ENCODE measurements at regions not wholly inside any gene's neighbourhood (a gene's known extent, or its start where the extent isn't known, plus 50 kb on each side); places are given as distances from the start of the nearest gene placed in this dataset.

DNA sequence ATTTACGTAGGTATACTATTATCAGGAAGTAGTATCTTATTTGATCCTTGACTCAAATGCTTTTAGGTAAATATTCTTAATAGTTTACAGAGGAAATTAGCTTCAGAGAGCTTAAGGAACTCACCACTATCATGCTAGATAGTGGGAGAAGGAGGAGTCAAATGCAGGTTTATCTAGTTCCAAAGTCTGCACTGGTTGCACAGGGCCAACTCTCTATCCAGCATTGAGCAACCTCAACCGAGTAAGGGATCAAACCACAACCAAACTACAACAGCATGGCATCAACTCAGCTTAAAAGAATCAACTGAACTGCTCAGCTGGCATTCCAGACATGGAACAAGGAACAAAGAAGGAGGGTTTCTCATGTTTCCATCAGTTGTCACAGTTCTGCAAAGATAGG, 306.0 kb downstream of the MAF start (continued):
- TF ChIP-seq, protein P1, sequence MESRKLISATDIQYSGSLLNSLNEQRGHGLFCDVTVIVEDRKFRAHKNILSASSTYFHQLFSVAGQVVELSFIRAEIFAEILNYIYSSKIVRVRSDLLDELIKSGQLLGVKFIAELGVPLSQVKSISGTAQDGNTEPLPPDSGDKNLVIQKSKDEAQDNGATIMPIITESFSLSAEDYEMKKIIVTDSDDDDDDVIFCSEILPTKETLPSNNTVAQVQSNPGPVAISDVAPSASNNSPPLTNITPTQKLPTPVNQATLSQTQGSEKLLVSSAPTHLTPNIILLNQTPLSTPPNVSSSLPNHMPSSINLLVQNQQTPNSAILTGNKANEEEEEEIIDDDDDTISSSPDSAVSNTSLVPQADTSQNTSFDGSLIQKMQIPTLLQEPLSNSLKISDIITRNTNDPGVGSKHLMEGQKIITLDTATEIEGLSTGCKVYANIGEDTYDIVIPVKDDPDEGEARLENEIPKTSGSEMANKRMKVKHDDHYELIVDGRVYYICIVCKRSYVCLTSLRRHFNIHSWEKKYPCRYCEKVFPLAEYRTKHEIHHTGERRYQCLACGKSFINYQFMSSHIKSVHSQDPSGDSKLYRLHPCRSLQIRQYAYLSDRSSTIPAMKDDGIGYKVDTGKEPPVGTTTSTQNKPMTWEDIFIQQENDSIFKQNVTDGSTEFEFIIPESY (IDR thresholded peaks at IDR 0.05) = peak; percentile 38
- TF ChIP-seq FOXA2 (IDR thresholded peaks at IDR 0.05) (no peak), EGR1 (IDR thresholded peaks at IDR 0.05; ENCODE audit: low read depth in 2 of 2) (no peak)
- TF ChIP-seq, protein P2, sequence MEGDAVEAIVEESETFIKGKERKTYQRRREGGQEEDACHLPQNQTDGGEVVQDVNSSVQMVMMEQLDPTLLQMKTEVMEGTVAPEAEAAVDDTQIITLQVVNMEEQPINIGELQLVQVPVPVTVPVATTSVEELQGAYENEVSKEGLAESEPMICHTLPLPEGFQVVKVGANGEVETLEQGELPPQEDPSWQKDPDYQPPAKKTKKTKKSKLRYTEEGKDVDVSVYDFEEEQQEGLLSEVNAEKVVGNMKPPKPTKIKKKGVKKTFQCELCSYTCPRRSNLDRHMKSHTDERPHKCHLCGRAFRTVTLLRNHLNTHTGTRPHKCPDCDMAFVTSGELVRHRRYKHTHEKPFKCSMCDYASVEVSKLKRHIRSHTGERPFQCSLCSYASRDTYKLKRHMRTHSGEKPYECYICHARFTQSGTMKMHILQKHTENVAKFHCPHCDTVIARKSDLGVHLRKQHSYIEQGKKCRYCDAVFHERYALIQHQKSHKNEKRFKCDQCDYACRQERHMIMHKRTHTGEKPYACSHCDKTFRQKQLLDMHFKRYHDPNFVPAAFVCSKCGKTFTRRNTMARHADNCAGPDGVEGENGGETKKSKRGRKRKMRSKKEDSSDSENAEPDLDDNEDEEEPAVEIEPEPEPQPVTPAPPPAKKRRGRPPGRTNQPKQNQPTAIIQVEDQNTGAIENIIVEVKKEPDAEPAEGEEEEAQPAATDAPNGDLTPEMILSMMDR (IDR thresholded peaks at IDR 0.05; ENCODE audit: low read depth, low read length, missing input control) = no peak

DNA sequence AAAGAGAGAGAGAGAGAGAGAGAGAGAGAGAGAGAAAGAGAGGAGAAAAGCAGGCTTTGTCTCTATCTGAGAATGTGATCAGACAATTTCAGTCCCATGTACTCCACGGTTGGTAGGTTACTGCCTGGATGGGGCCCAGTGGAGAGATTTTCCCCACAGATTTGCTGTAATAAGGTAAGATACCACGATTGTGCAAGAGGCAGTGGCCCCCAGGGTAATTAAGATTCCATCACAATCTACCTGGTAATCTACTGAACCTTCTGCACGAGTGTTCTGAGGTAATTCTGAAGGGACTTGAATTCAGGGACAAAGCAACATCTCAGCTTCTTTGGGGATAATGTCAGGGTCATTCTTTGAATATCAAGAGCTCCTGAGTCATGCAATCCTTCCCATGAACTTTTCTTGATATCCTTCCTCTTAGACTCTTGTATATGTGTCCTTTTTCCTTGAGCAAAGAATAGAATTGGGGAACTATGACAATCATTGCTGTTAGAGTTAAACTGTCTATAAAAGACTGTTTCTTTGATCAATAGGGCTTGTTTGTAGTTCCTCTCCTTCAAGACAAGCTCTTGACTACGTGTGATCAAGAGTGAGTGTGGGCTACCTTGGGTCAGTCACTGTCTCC, 306.6 kb downstream of the MAF start:
- H3K27ac ChIP-seq (ENCODE audit: low read depth in 1 of 2, low read length in 2 of 2) = no peak overlapping the region

DNA sequence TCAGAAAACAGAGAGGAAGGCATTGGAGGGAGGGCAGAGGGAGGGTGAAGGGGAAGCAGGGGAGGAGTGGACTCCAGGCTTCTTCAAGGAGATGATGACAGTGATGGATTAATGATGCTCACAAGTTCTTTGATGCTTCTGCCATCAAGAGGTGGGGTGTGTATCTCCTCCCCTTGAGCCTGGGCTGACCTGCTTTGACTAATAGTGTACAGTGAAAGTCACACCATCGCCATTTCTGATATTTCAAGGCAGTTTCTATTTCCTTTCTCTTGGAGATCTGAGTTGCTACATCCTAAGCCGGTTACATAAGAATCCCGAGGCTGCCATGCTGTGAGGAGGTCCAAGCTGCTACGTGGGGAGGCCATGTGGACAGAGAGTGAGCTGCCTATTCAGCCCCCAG, 312.5 kb downstream of the MAF start:
- no peaks in the 10 kb centered on the region for H3K27me3 ChIP-seq (ENCODE audit: control insufficient read depth in 4 of 4, insufficient read depth in 4 of 4, low read length in 3 of 4)
- WGBS = 81% methylated on average over 4 of the region's 4 CpGs
- no peak overlapping the region for H3K27ac ChIP-seq (ENCODE audit: low read depth in 1 of 2, low read length in 2 of 2)
- no peak for DNase-seq (ENCODE audit: low spot score)
- no peaks in the 10 kb centered on the region for H3K9me3 ChIP-seq (ENCODE audit: control insufficient read depth in 4 of 4, low read length in 3 of 4)
- no peak overlapping the region for H3K4me3 ChIP-seq (ENCODE audit: low read depth in 1 of 3, low read length in 3 of 3)
- H3K9ac ChIP-seq (ENCODE audit: low read depth in 1 of 2, low read length in 2 of 2) = no peak overlapping the region
- H3K36me3 ChIP-seq (ENCODE audit: control insufficient read depth in 4 of 4, insufficient read depth in 3 of 4, low read depth in 1 of 4, low read length in 3 of 4) = no peaks in the 10 kb centered on the region
- peaks cover 1 to 19% (median 10%) of the 10 kb centered on the region in 4 donors for H3K4me1 ChIP-seq (ENCODE audit: control insufficient read depth in 4 of 4, insufficient read depth in 4 of 4, low read length in 3 of 4)
- no peak for TF ChIP-seq RAD21 (IDR thresholded peaks at IDR 0.05)
- no peak for TF ChIP-seq FOXA2 (IDR thresholded peaks at IDR 0.05)
- no peak for TF ChIP-seq YY1 (IDR thresholded peaks at IDR 0.05)
- no peak for TF ChIP-seq RXRA (IDR thresholded peaks at IDR 0.05)
- TF ChIP-seq TAF1 (conservative IDR thresholded peaks at IDR 0.05) = no peak
- no peak for TF ChIP-seq HNF4A (conservative IDR thresholded peaks at IDR 0.05)
- no peak for TF ChIP-seq SP1 (IDR thresholded peaks at IDR 0.05)
- no peak for TF ChIP-seq EGR1 (IDR thresholded peaks at IDR 0.05; ENCODE audit: low read depth in 2 of 2)
- TF ChIP-seq HNF4G (IDR thresholded peaks at IDR 0.05) = no peak
- no peak for TF ChIP-seq FOXA1 (IDR thresholded peaks at IDR 0.05)
- TF ChIP-seq, protein P3, sequence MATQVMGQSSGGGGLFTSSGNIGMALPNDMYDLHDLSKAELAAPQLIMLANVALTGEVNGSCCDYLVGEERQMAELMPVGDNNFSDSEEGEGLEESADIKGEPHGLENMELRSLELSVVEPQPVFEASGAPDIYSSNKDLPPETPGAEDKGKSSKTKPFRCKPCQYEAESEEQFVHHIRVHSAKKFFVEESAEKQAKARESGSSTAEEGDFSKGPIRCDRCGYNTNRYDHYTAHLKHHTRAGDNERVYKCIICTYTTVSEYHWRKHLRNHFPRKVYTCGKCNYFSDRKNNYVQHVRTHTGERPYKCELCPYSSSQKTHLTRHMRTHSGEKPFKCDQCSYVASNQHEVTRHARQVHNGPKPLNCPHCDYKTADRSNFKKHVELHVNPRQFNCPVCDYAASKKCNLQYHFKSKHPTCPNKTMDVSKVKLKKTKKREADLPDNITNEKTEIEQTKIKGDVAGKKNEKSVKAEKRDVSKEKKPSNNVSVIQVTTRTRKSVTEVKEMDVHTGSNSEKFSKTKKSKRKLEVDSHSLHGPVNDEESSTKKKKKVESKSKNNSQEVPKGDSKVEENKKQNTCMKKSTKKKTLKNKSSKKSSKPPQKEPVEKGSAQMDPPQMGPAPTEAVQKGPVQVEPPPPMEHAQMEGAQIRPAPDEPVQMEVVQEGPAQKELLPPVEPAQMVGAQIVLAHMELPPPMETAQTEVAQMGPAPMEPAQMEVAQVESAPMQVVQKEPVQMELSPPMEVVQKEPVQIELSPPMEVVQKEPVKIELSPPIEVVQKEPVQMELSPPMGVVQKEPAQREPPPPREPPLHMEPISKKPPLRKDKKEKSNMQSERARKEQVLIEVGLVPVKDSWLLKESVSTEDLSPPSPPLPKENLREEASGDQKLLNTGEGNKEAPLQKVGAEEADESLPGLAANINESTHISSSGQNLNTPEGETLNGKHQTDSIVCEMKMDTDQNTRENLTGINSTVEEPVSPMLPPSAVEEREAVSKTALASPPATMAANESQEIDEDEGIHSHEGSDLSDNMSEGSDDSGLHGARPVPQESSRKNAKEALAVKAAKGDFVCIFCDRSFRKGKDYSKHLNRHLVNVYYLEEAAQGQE (IDR thresholded peaks at IDR 0.05) = no peak
- TF ChIP-seq NR2F2 (IDR thresholded peaks at IDR 0.05) = no peak
- TF ChIP-seq, protein P2 (IDR thresholded peaks at IDR 0.05; ENCODE audit: low read depth, low read length, missing input control) = no peak
- no peak for TF ChIP-seq GABPA (IDR thresholded peaks at IDR 0.05 in 1 of 2, conservative IDR thresholded peaks at IDR 0.05 in 1 of 2)
- TF ChIP-seq, protein P4, sequence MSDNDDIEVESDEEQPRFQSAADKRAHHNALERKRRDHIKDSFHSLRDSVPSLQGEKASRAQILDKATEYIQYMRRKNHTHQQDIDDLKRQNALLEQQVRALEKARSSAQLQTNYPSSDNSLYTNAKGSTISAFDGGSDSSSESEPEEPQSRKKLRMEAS (IDR thresholded peaks at IDR 0.05) = no peak
- no peak for TF ChIP-seq JUND (IDR thresholded peaks at IDR 0.05)

More for the DNA sequence above, 306.6 kb downstream of the MAF start:
- Histone ChIP-seq H3K4me3 (ENCODE audit: low read depth in 1 of 3, low read length in 3 of 3) (no peak overlapping the region), H3K9ac (ENCODE audit: low read depth in 1 of 2, low read length in 2 of 2) (no peak overlapping the region), H3K4me1 (ENCODE audit: control insufficient read depth in 4 of 4, insufficient read depth in 4 of 4, low read length in 3 of 4) (peaks cover 0 to 8% (median 2%) of the 10 kb centered on the region in 4 donors), H3K9me3 (ENCODE audit: control insufficient read depth in 4 of 4, low read length in 3 of 4) (no peaks in the 10 kb centered on the region), H3K27me3 (ENCODE audit: control insufficient read depth in 4 of 4, insufficient read depth in 4 of 4, low read length in 3 of 4) (no peaks in the 10 kb centered on the region), H3K36me3 (ENCODE audit: control insufficient read depth in 4 of 4, insufficient read depth in 3 of 4, low read depth in 1 of 4, low read length in 3 of 4) (no peaks in the 10 kb centered on the region)
- WGBS = 84% methylated on average over 4 of the region's 4 CpGs
- TF ChIP-seq, protein P2 (IDR thresholded peaks at IDR 0.05; ENCODE audit: low read depth, low read length, missing input control) = no peak
- no peak for DNase-seq (ENCODE audit: low spot score)
